Stimulated activated CD4-positive, alpha-beta T cell treated with anti-CD3 and anti-CD28 coated beads, Interleukin-4, amount 100 ng/mL, for 24 hours (primary cell): ENCODE measurements at regions not wholly inside any gene's neighbourhood (a gene's known extent, or its start where the extent isn't known, plus 50 kb on each side); places are given as distances from the start of the nearest gene placed in this dataset.
"Not testable (repeated sequence)": the region's sequence is repeated elsewhere in the genome, so short reads cannot be mapped to it uniquely, and the experiment has no call there.

Source experiments
- DNase-seq: peaks from one replicate; pipeline ENCODE4 v3.0.0-alpha.2; 2020

DNA sequence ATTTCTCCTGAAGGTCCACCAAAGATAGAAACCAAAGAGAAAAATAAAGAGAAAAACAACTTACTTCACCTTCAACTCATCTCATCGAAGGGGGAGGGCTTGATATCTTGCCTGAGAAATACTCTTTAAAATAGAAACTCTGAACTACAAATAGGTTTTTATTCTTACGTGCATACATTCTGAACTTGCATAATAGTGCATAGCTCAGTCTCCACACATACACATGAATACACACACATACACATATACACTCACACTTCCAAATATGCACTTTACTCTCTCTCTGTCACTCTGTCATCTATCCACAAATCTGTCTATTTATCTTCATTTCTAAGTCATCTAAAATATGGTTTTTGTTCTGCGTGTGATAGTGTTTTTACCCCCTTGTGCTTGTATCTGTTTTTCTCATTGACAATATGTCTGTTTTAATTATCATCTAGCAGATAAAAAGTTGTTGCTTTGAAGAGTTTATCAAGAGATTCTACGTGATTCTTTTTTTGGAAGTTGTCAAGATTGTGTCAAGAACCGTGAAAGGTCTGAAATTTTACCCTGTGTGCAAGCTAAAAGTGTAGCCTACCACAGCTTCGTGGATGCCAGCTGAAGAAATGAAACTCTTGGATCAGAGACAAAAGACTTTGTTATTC lies 468.8 kb downstream of the EPM2A start:
- no peak for DNase-seq

DNA sequence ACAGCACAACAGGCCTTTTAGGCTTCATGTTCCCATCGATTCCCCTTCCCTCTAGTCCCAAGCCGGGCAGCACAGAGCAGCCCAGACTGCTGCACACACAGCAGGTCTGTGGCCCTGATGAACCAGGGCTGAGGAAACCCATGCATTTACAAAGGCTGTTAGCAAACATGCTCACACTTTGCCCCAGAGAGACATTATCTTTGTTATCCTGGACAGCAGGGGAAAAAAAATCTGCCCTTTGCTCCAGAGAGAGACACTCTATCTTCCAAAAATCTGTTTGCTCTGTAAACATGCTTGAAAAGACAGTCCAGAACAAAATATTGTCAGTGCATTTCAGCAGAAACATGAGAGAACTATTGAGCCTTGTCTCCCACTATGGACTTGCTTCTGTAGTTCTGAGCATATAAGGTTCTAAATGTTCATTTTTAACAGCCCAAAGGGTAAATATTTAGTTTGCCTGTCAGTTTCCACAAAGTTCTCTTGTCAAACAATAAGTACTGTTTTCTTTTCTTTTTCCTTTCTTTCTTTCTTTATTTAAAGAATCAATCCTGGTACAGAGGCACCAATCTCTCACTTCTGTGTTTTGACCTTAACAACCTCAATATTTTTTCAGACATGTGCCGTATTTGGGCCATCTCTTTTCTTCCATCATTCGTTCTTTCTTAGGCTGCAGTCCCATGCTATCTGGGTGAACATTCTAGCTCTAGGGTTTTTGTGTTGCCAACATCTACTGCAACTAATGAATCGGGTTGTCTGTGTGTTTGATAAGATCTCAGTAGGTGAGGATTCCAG lies 468.0 kb downstream of the EPM2A start:
- DNase-seq: no peak

DNA sequence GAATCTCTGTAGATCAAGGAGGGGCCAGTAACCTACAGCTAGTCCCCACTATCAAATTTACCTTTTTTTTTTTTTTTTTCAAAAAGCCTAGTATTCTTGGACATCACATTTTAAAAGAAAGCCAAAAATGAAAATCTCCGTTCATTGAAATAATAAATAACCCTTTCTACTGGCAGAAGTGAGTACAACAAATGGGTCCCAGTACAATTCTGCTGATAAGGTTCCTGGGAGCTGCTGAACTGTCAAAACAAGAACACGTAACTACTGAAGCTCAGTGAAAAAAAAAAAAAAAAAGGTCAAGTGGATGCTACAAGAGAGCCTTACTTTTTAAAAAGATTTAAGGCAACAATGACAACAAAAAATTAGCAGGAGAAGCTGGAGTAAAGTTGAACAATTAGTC lies 464.9 kb downstream of the EPM2A start:
- DNase-seq: no peak

DNA sequence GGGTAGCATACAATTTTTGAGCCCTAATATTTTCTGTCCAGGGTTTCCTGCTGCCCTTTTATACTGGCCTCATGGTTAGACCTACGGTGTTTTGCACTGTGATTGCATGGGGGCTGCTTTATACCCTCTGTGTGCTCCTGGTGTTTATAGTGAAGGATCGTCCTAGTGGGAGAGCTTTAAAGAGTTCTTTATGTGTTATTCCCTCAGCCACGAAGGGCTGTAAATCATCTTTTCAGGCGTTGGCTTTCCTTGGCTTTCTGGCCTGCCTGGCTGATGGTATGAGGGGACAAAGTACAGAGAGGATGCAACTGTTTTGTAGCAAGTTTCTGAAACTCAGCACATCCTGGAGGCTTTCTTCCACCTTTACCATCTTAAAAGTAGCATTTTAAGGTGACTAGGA lies 464.3 kb downstream of the EPM2A start:
- no peak for DNase-seq

DNA sequence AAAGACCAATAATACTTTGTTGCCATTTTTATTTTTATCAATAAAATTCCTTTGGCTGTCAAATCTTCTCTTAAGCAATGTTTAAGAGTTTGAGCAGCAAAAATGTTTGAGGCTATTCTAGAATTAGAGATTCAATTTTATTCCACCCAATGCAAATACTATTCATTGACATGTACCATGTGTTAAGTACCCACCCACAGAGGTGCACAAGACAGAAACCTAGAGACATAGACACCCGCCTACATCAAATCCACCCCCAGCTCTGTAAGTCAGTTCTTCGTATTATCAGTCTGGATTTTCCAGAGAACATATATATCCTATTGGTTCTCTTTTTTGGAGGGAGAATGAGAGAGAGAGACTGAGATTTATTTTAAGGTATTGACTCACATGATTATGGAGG lies 463.7 kb downstream of the EPM2A start:
- DNase-seq: no peak

DNA sequence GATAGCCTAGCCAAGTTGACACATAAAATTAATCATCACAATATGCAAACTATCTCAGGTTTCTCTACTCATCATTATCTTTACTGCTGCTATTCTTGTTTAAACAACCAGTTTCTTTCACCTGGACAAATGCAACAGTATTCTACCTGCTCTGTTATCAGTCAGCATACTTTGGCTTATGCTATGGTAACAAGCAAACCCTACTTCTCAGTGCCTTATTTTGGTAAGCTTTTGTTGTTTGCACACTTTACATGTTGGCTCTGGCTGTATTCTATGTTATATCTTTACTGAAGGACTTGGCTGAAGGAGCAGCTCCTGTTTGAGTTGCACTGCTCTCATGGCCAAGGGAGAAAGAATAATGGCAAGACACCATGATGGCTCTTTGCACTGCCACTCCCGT lies 463.1 kb downstream of the EPM2A start:
- DNase-seq: no peak

DNA sequence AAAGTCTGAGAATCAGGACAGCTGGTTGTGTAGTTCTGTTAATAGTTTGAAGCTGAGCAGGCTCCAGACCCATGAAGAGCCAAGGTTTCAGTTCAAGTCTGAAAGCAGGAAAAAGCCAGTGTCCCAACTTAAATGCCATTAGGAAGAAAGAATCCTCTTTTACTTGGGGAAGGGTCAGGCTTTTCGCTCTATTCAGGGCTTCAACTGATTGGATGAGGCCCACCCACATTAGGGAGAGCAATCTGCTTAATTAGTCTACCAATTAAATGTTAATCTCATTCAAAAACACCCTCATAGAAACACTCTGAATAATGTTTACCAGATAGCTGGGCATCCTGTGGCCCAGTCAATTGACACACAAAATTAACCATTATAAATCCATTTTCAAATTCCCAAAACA lies 462.2 kb downstream of the EPM2A start:
- no peak for DNase-seq

DNA sequence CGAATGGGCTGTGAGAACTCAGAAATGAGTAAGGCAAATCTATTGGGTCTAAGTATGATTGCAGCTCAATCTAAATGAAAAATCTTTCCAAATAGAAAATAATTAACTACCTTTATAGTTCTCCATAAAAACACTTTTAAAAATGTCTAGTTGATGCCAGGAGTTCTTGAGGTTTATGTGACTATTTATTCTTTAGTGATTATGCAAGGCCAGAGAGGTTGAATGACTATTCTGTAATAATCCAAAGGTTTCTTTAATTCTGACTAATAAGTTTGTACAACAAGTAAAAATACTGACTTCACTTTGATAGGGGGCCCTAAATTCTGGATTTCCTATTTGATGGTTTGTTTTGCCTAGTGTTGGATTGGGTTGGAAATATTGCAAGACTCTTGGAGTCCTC lies 461.2 kb downstream of the EPM2A start:
- DNase-seq: no peak

DNA sequence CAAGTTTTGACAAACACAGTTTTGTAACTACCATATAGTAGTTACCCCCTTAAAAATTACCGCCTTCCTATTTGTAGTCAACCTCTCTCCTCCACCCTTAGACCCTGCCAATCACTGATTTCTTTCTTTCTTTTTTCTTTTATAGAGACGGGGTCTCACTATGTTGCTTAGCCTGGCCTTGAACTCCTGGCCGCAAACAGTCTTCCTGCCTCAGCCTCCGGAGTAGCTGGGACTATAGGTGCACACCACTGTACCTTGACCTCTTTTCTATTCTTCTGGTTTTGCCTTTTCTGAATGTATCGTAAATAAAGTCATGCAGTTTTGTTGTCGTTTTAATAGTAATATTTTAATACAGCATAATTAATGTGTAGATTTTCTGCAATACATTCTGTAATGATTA lies 460.3 kb downstream of the EPM2A start:
- no peak for DNase-seq

DNA sequence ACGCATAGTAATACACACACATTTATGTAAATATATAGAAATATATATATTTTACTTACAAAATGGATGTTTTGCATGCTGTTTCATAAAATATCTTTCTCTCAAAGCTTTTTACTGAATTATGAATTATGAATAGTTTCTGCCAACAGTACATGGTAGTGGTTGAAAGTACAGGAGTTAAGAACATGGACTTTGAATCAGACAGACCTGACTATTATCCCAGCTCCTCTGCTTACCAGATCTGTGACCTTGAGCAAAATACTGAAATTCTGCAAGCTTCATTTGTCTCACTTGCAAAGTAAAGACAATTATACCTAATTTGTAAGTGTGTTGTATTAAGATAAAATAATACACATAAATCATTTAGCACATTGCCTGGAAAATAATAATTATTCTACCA lies 459.5 kb downstream of the EPM2A start:
- DNase-seq: no peak

DNA sequence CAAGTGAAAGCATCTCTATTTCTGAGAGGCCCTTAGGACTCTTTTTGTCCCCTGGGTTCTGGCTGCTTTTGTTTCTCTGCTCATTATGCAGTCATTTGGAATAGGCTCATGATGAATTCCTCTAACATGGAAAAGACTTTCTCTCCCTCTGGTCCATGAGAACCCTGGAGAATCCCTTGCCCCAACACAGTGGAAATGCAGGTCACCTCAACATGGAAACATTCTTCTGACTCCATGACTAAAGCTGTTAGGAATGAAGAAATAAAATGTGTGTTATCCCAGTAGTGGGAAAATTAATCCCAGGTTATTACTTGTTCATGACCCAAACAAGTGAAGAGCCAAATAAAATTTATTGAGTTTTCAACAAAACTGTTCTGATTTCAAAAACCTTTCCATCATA lies 458.6 kb downstream of the EPM2A start:
- DNase-seq: no peak

DNA sequence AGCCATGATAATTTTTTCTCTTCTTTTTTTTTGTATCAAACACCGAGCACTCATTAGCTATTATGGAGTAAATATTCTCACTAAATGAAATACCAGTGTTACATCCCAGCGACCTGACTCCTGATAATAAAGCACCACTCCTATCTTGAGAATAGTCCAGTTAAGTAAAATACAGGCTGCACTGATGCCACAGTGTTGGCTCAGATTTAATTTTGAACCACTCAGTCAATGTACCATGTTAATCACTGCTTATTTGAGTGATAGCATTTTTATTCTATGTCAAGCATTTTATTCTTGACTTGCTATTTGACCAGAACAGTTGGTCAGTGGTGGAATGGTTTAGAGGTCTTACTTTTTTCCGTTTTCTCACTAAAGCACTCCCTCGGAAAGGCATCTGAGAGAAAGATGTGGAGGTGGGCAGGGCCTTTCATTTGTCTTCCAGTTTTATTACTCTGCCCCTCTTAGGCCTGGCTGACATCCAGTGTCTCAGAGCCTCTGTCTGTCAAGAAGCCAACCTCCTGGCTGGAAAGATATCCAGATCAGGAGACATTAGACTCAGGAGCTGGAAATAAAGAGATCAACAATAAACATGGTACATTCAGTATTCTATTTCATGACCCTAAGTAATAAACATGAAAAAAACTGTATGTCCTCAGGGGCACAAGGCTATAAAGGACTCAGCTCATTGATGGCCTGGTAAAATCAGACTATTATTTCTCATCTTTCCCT lies 457.8 kb downstream of the EPM2A start:
- no peak for DNase-seq

DNA sequence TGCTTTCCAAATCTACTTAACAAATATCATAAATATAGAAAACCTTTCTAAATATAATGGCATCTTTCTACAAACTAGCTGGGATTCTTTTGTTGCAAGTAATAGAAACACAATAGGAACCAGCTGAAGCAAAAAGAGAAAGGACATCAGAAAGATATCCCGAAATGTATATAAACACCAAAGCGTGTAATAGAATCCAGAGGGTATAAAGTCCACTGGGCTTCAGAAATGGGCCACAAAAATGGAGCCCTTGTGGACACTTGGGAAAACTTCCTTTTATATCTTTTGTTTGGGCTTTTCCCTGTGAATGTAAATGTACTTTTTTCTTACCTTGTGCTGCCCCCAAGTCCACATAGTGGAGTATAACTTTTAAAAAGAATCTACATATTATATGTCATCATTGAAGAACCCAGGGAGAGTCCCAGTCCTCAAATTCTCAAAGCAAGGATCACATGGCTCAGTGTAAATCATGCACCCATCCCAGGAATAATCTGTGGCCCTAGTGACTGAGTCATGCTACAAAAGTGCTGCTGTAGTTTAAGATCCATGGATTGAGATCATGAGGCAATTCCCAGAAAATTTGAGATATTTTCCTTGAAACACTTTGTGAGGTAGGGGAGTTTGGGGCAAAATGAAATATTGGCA lies 457.0 kb downstream of the EPM2A start:
- DNase-seq: no peak

DNA sequence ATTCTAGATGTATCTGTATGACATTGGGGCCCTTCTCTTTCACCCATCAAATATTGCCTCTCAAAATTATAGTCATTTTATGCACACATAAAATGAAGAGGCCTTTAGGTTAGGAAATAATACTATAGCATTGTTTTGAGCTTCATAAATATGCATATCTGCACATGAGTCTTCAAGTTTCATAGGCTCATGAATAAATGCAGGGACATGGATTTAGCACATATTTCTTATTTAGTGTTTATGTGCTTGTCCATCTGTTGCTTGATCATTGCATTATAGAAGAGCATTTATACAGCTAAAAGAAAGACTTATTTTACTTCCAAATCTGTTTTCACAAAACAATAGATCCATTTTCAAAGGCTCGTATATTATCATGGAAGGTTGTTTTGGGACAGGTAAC lies 455.8 kb downstream of the EPM2A start:
- DNase-seq: no peak

DNA sequence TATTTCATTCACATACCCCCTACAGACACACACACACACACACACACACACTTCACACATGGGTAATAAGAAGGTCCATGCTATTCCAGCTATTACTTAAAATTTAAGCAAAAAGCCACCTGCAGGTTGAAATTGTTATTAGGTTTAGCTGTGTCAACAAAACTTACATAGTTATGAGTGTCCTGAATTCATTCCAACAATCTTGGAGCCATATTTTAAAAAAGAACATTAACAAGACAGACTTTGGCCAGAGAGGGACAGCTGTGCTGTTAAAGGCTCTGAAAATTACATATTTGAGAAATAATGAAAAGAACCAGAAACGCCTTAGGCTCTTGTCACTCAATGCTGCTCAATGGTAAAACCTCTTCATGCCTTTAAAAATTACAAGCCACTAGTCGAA lies 455.3 kb downstream of the EPM2A start:
- DNase-seq: no peak

DNA sequence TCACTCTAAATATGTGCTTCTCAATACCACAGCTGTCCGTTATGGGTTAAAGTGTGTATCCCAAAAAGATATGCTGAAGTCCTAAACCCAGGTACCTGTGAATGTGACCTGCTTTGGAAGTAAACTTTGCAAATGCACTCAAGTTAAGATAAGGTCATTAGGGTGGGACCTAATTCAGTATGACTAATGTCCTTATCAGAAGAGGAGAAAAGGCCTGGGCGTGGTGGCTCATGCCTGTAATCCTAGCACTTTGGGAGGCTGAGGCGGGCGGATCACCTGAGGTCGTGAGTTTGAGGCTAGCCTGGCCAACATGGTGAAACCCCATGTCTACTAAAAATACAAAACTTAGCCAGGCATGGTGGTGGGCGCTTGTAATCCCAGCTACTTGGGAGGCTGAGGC lies 452.1 kb downstream of the EPM2A start:
- not testable (repeated sequence) for DNase-seq

DNA sequence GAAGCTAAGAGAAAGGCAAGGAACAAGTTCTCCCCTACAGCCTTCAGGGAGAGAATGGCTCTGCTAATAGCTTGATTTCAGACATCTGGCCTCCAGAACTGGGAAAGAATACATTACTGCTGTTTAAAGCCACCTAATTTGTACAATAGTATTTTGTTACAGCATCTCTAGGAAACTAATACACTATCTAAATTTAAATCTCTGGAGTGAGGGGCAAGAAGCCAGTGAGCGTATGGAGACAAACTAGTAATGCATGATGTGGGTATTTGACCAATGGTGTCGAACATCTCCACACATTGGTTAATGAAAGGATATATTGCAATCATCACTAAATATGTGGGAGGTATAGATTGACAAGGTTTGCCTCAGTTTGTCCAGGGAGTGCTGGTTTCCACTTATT lies 451.5 kb downstream of the EPM2A start:
- DNase-seq: no peak

DNA sequence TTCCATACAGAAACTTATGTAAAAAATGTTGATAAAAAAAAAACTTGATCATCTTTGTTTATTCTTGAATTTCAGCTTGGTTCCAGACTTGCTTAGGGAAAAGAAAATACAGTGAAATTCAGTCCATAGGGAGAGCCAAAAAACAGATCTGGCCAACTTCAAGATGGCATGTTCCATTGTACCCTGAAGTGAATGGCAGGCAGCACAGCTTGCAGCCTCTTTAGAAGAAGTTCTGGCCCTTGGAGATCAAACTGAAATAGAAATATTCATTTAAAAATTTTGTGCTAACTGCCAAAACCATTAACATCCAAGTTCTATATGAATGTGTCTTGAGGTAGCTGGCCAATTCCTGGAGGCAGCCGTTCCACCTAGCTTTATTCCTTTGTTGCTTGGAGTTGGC lies 448.4 kb downstream of the EPM2A start:
- no peak for DNase-seq

DNA sequence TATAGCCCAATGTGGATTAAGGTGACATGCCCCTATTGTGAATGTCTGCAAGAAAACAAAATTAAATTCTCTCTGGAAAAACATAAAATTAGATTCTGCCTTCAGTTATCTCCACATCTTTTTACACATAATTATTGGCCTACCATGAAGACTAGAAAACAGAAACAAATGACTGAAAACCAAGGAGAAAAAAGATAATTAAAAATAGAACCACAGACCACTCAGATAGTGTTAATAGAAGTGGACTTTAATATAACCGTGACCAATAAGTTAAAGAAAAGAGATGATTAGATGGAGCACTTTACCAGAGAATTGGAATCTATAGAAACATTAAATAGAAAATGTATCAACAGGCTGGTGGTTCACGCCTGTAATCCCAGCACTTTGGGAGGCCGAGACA lies 445.7 kb downstream of the EPM2A start:
- no peak for DNase-seq

DNA sequence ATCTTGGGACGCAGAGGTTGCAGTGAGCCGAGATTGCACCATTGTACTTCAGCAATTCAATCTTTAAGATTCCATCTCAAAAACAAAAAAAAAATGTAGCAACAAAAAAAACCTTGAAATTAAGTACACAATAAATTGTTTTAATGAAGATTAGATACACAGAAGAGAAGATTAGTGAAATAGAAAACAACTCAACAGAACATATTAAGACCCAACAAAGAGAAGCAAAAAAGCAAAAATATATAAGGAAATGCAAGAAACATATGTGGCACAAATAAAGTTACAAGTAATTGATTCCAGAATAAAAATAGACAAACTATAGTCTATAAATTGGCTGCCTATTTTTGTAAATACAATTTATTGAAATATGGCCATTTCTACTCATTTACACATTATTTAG lies 445.2 kb downstream of the EPM2A start:
- no peak for DNase-seq

DNA sequence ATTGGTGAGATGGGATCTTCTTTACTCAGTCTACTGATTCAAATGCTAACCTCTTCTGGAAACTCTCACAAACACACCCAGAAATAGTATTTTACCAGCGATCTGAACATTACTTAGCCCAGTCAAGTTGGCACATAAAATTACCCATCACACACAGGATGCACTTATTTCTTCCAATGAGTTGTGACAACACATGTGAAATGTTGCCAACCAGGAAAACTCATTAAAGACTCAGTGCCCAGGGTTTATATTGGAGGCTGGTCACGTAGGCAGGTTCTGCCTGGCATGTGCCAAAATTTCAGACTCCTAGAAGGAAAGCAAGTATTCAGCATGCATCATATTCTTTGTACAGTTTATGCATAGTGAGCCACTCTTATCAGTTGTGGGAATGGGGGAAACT lies 443.3 kb downstream of the EPM2A start:
- no peak for DNase-seq

DNA sequence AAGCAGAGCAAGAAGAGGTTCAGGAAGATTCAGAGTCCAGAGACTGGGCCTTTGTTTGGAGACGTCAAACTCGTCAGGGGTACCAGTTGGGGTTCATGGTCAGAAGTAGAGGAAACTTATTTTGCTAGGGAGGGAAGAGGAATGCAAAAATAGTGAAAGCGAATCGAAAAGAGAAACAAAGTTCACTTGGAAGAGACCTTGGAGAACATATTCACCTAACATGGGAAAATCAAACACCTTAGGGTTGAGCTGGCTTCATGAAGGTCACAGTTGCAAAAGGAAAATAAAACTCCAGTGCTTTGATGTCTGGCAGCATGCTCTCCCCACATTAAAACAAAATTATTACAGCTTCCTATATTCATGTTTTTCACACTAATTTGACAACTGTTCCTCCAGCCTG lies 440.4 kb downstream of the EPM2A start:
- DNase-seq: no peak

DNA sequence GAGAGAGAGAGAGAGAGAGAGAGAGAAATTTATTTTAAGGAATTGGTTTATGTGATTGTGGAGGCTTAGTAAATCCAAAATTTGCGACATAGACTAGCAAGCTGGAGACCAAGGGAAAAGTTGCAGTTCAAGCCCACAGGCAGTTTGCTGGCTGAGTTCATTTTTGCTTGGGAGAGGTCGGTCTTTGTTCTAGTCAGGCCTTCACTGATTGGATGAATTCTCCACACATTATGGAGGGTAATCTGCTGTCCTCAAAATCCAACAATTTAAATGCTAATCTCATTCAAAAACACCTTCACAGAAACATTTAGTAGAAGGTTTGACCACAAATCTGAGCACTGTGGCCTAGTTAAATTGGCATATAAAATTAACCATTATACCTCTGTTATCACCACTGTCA lies 439.6 kb downstream of the EPM2A start:
- DNase-seq: no peak

DNA sequence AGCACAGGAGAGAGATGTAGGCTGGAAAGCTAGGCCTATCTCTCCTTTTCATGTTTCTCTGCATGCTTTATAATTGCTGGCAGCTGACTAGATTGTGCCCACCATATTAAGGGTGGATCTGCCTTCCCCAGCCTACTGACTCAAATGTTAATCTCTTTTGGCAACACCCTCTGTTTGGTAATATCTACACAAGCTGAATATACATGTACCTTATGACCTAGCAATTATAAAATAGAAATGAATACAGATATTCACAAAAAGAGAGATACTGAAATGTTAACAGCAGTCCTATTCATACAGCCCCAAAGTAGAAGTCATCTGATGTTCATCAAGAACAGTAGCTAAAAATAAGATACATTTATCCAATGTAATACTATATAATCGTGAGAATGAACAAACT lies 429.6 kb downstream of the EPM2A start:
- no peak for DNase-seq
